ENCODE measurements at regions not wholly inside any gene's neighbourhood (a gene's known extent, or its start where the extent isn't known, plus 50 kb on each side); places are given as distances from the start of the nearest gene placed in this dataset.
"Not testable (repeated sequence)": the region's sequence is repeated elsewhere in the genome, so short reads cannot be mapped to it uniquely, and the experiment has no call there.

DNA sequence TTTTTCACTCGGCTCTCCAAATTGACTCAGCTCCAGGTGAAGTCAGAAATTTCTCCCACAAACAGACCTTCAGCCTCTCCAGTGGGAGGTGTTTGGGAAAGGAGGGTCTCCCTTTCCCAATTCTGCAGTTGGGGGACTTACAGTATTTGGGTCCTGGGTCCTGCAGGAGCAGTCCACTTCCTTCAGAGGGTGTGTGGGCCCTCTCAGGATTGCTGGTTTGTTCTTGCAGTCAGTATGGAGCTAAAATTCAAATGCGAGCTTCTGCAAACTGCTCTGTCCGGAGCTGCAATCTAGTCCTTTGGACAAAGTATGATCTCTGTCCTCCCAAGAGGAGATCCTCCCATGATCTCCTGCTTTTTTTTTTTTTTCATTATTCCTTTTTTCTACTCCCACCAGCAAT, 87.9 kb upstream of the MSTN start:
- Mint-ChIP-seq H3K36me3 (ENCODE audit: insufficient read depth in 2 of 2) (peaks cover 1 to 11% of the 10 kb centered on the region in 2 donors), H3K27me3 (ENCODE audit: low read depth) (no peaks in the 10 kb centered on the region)
- ATAC-seq (replicated peaks in 1 of 2): no peak

DNA sequence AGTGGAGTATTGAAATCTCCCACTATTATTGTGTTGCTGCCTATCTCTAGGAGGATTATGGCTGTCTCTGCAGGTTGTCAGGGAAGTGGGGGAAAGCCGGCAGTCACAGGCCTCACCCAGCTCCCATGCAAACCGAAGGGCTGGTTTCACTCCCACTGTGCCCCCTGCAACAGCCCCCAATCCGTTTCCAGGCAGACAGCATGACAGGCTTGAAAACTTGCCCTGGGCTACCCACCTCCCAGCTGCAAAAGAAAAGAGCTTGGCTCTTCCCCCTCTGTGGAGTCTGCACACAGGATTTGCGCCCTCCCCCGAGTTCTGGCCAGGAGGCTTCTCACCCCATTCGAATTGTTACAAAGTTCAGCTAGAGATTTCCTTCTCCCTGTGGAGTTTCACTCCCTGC, 87.4 kb upstream of the MSTN start:
- no peaks in the 10 kb centered on the region for H3K4me1 Mint-ChIP-seq (ENCODE audit: low read depth)
- H3K9me3 Mint-ChIP-seq: peaks cover 15 to 17% of the 10 kb centered on the region in 2 donors
- no peak overlapping the region for H3K4me3 Mint-ChIP-seq
- H3K27me3 Mint-ChIP-seq (ENCODE audit: low read depth): no peaks in the 10 kb centered on the region
- no peak overlapping the region for H3K27ac Mint-ChIP-seq
- peaks cover 1 to 11% of the 10 kb centered on the region in 2 donors for H3K36me3 Mint-ChIP-seq (ENCODE audit: insufficient read depth in 2 of 2)
- no peak for ATAC-seq (replicated peaks in 1 of 2)
- no peak for DNase-seq

More for the DNA sequence above, 87.9 kb upstream of the MSTN start:
- Mint-ChIP-seq H3K4me3 (no peak overlapping the region), H3K9me3 (peaks cover 15 to 17% of the 10 kb centered on the region in 2 donors), H3K27ac (no peak overlapping the region), H3K4me1 (ENCODE audit: low read depth) (no peaks in the 10 kb centered on the region)
- DNase-seq: no peak

DNA sequence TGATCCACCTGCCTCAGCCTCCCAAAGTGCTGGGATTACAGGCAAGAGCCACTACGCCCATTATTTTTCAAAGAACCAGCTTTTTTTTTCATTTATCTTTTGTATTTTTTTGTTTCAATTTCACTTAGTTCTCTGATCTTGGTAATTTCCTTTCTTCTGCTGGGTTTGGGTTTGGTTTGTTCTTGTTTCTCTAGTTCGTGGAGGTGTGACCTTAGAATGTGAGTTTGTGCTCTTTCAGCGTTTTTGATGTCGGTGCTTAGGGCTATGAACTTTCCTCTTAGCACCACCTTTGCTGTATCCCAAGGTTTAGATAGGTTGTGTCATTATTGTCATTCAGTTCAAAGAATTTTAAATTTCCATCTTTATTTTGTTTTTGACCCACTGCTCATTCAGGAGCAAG, 86.7 kb upstream of the MSTN start:
- peaks cover 1 to 11% of the 10 kb centered on the region in 2 donors for H3K36me3 Mint-ChIP-seq (ENCODE audit: insufficient read depth in 2 of 2)
- H3K9me3 Mint-ChIP-seq: peaks cover 15 to 17% of the 10 kb centered on the region in 2 donors
- ATAC-seq (replicated peaks in 1 of 2) (no peak), DNase-seq (no peak)
- no peaks in the 10 kb centered on the region for H3K4me1 Mint-ChIP-seq (ENCODE audit: low read depth)
- no peak overlapping the region for H3K27ac Mint-ChIP-seq
- no peak overlapping the region for H3K4me3 Mint-ChIP-seq
- H3K27me3 Mint-ChIP-seq (ENCODE audit: low read depth): no peaks in the 10 kb centered on the region

DNA sequence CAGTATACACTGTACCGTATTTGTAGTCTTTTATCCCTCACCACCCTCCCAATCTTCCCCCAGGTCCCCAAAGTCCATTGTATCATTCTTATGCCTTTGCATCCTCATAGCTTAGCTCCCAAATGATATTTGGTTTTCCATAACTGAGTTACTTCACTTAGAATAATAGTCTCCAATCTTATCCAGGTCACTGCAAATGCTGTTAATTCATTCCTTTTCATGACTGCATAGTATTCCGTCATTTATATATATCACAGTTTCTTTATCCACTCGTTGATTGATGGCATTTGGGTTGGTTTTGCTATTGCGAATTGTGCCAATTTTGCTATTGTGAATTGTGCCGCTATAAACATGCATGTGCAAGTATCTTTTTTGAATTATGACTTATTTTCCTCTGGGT, 83.6 kb upstream of the MSTN start:
- DNase-seq; ATAC-seq (replicated peaks in 1 of 2); H3K27me3 Mint-ChIP-seq (ENCODE audit: low read depth); H3K4me1 Mint-ChIP-seq (ENCODE audit: low read depth); H3K4me3 Mint-ChIP-seq; H3K27ac Mint-ChIP-seq: not testable (repeated sequence)
- H3K9me3 Mint-ChIP-seq: peaks cover 18 to 24% of the 10 kb centered on the region in 2 donors
- H3K36me3 Mint-ChIP-seq (ENCODE audit: insufficient read depth in 2 of 2): peaks cover 2 to 11% of the 10 kb centered on the region in 2 donors

DNA sequence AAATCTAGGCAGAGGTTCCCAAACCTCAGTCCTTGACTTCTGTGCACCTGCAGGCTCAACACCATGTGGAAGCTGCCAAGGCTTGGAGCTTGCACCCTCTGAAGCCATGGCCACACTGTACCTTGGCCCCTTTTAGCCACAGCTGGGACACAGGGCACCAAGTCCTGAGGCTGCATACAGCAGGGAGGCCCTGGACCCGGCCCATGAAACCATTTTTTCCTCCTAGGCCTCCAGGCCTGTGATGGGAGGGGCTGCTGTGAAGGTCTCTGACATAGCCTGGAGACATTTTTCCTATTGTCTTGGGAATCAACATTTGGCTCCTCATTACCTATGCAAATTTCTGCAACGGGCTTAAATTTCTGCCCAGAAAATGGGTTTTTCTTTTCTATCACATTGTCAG, 77.9 kb upstream of the MSTN start:
- not testable (repeated sequence) for H3K27ac Mint-ChIP-seq, DNase-seq
- peaks cover 15 to 24% of the 10 kb centered on the region in 2 donors for H3K9me3 Mint-ChIP-seq

DNA sequence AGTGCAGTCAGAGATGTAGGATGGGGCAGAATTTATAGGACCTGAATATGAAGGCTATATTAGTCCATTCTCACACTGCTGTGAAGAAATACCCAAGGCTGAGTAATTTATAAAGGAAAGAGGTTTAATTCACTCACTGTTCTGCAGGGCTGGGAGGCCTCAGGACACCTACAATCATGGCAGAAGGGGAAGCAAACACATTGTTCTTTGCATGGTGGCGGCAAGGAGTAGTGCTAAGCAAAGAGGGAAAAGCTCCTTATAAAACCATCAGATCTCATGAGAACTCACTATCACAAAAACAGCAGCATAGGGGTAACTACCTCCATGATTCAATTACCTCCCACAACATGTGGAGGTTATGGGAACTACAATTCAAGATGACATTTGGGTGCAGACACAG, 76.8 kb upstream of the MSTN start:
- Mint-ChIP-seq H3K27me3 (ENCODE audit: low read depth) (no peaks in the 10 kb centered on the region), H3K9me3 (peaks cover 15 to 24% of the 10 kb centered on the region in 2 donors), H3K36me3 (ENCODE audit: insufficient read depth in 2 of 2) (peaks cover 7 to 11% of the 10 kb centered on the region in 2 donors), H3K27ac (no peak overlapping the region), H3K4me3 (no peak overlapping the region), H3K4me1 (ENCODE audit: low read depth) (no peaks in the 10 kb centered on the region)
- ATAC-seq (replicated peaks in 1 of 2) (no peak), DNase-seq (no peak)

More for the DNA sequence above, 77.9 kb upstream of the MSTN start:
- not testable (repeated sequence) for ATAC-seq (replicated peaks in 1 of 2); H3K4me1 Mint-ChIP-seq (ENCODE audit: low read depth); H3K4me3 Mint-ChIP-seq; H3K27me3 Mint-ChIP-seq (ENCODE audit: low read depth)
- peaks cover 7 to 11% of the 10 kb centered on the region in 2 donors for H3K36me3 Mint-ChIP-seq (ENCODE audit: insufficient read depth in 2 of 2)

DNA sequence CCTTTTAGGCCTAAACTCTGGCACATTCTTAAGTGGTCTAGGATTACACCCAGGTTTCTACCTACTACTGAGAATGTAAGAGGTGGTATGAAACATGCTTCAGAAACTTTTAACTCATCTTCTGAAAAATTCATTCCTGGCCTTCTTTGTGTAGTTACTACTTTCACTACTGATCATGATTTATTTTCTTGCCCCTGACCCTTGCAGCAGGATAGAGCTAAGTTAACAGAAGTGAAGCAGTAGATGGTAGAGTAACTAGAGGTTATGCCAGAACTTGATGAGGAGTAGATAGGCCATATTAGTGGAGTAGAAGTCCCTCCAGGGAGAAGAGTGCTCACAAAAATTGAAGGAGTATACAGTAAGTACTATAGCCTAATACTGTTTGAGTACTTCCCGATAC, 75.5 kb upstream of the MSTN start:
- H3K27me3 Mint-ChIP-seq (ENCODE audit: low read depth): no peaks in the 10 kb centered on the region
- no peak for ATAC-seq (replicated peaks in 1 of 2)
- no peaks in the 10 kb centered on the region for H3K4me1 Mint-ChIP-seq (ENCODE audit: low read depth)
- peaks cover 15 to 24% of the 10 kb centered on the region in 2 donors for H3K9me3 Mint-ChIP-seq
- H3K4me3 Mint-ChIP-seq: no peak overlapping the region
- H3K36me3 Mint-ChIP-seq (ENCODE audit: insufficient read depth in 2 of 2): peaks cover 7 to 11% of the 10 kb centered on the region in 2 donors
- no peak for DNase-seq
- H3K27ac Mint-ChIP-seq: no peak overlapping the region

DNA sequence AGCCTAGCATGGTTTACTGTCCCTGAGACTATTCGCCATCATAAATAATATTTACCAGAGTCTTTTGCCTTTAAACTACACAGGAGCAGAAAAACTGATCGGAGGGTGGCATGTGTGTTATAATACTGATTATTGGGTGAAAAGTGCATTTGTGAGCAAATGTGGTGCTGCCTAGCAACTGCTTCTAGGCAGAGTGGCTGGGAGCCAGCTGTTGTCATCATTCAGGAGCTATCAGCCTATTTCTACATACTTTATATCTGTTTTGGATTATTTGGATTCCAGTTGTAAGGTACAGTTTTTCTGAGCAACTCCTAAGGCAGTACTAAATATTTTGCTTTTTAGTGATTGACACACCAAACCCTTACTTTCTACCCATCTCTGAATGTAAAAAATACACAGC, 75.0 kb upstream of the MSTN start:
- DNase-seq: no peak
- Mint-ChIP-seq H3K9me3 (peaks cover 15 to 23% of the 10 kb centered on the region in 2 donors), H3K27ac (no peak overlapping the region), H3K27me3 (ENCODE audit: low read depth) (no peaks in the 10 kb centered on the region), H3K4me3 (no peak overlapping the region), H3K36me3 (ENCODE audit: insufficient read depth in 2 of 2) (peaks cover 7 to 11% of the 10 kb centered on the region in 2 donors), H3K4me1 (ENCODE audit: low read depth) (no peaks in the 10 kb centered on the region)
- no peak for ATAC-seq (replicated peaks in 1 of 2)

DNA sequence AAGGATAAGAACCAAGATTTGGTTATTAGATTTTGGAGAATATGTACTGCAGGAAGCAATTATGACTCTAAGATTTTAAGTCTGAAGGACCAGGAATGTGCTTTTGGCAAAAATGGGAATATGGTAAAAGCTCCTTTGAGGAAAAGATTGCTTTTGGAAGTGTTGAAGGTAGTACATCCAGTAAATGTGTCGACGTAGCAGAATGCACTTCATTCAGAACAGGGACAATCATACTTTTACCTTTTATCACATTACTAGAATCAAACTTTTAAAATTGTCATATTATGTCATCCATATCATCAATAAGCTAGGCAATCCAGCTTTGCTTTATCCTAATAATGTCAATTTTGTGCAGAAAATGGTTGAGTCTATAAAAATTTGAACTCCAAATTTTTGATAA, 74.3 kb upstream of the MSTN start:
- DNase-seq: no peak
- no peak overlapping the region for H3K4me3 Mint-ChIP-seq
- ATAC-seq (replicated peaks in 1 of 2): no peak
- no peak overlapping the region for H3K27ac Mint-ChIP-seq
- H3K27me3 Mint-ChIP-seq (ENCODE audit: low read depth): no peaks in the 10 kb centered on the region
- no peaks in the 10 kb centered on the region for H3K4me1 Mint-ChIP-seq (ENCODE audit: low read depth)
- peaks cover 7 to 11% of the 10 kb centered on the region in 2 donors for H3K36me3 Mint-ChIP-seq (ENCODE audit: insufficient read depth in 2 of 2)
- H3K9me3 Mint-ChIP-seq: peaks cover 15 to 19% of the 10 kb centered on the region in 2 donors

DNA sequence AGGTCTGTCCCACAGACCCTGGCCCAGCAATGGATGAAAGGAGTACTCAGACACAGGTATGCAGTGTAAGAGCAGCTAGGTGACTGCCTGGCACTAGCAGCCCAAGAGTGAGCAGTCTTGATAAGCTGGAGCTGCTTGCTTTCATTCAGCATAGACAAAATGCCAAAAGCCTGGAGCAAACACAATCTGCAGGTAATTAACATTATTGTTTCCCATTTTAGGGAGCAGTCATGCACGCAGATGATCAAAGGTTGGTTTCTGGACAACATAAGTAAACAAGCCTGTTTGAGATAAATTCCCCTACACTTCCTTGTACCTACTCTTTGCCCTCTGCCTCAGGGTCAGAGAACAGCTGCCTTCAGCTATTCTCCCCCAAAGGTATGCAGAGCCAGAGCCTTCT, 73.7 kb upstream of the MSTN start:
- Mint-ChIP-seq H3K9me3 (peaks cover 13 to 18% of the 10 kb centered on the region in 2 donors), H3K27ac (no peak overlapping the region), H3K27me3 (ENCODE audit: low read depth) (no peaks in the 10 kb centered on the region), H3K36me3 (ENCODE audit: insufficient read depth in 2 of 2) (peaks cover 7 to 11% of the 10 kb centered on the region in 2 donors), H3K4me3 (no peak overlapping the region), H3K4me1 (ENCODE audit: low read depth) (no peaks in the 10 kb centered on the region)
- no peak for DNase-seq
- no peak for ATAC-seq (replicated peaks in 1 of 2)

DNA sequence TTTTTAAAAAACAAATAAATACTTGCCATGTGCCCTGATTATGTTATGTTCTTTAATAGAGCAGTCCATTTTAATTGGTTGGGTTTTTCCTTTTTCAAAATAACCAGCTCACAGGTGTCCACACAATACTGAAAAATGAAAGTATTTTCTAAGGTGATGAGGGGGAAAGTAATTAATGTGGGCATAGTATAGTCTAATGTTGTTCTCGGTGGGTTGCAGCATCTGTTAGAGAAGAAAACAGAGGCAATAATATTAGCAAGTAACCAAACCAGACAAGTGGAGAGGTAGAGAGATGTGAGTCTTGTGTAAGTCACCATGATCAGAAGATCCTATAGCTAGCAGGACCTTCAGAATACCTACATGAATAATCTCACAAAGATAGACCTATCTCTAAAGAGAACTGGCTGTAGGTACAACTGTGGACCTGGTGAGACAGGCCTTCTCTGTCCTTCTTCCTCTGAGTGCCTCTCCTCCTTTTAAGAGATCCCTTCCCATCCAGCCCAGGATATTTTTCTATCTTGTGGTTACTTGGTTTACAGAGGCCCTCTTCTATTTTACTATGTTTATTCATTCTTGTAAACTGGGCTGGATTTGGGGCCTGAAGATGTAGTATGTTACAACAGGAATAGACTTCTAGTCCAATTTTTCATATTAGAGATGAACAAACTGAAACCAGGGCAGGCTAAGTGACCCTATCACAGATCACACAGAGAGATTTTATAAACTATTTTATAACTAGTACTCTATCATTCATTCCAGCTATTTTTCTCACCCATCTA, 67.1 kb upstream of the MSTN start:
- no peak for ATAC-seq (replicated peaks in 1 of 2)
- Mint-ChIP-seq H3K4me3 (no peak overlapping the region), H3K4me1 (ENCODE audit: low read depth) (no peaks in the 10 kb centered on the region), H3K27me3 (ENCODE audit: low read depth) (no peaks in the 10 kb centered on the region), H3K9me3 (no peaks in the 10 kb centered on the region), H3K36me3 (ENCODE audit: insufficient read depth in 2 of 2) (no peaks in the 10 kb centered on the region), H3K27ac (no peak overlapping the region)
- no peak for DNase-seq

DNA sequence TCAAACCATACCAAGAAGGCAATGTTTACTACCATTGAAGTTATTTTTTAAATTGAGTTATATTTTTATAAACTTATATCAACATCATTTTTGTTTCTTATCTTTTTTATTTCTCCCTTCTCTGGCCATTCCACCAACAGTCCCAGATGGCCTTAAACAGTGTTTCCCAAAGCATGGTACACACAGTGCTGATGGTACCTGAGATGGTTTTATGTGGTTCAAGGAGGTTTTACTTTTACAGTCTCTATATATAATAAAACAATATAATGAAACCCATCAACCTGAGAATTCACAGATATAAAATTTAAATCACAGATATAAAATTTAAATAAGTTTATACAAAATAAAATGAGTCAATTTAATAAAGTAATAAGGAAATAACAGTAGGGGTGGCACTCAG, 65.1 kb upstream of the MSTN start:
- ATAC-seq (replicated peaks in 1 of 2): no peak
- Mint-ChIP-seq H3K4me1 (ENCODE audit: low read depth) (no peaks in the 10 kb centered on the region), H3K36me3 (ENCODE audit: insufficient read depth in 2 of 2) (no peaks in the 10 kb centered on the region), H3K27me3 (ENCODE audit: low read depth) (no peaks in the 10 kb centered on the region), H3K9me3 (no peaks in the 10 kb centered on the region), H3K4me3 (no peak overlapping the region), H3K27ac (no peak overlapping the region)
- DNase-seq: no peak

DNA sequence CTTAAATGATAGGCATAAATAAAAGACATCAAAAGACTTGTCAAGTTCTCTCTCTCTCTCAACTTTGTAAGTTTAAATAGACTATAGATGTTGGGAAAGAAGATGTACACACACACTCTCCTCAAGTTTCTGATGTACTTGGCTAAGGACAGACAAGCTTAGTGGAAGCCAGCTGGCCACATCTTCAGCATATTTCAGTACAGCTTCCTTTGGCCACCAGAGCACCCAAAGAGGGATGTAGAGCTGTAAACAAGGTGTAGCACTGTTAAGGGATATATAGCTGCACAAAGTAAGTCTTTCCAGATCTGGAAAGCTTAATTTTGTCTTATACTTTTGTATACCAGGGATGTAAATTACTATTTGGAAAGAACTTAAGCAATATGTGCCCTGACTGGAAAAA, 64.3 kb upstream of the MSTN start:
- no peaks in the 10 kb centered on the region for H3K9me3 Mint-ChIP-seq
- H3K27me3 Mint-ChIP-seq (ENCODE audit: low read depth): no peaks in the 10 kb centered on the region
- ATAC-seq (replicated peaks in 1 of 2): no peak
- H3K4me3 Mint-ChIP-seq: no peak overlapping the region
- no peak overlapping the region for H3K27ac Mint-ChIP-seq
- DNase-seq: no peak
- no peaks in the 10 kb centered on the region for H3K36me3 Mint-ChIP-seq (ENCODE audit: insufficient read depth in 2 of 2)
- H3K4me1 Mint-ChIP-seq (ENCODE audit: low read depth): no peaks in the 10 kb centered on the region

DNA sequence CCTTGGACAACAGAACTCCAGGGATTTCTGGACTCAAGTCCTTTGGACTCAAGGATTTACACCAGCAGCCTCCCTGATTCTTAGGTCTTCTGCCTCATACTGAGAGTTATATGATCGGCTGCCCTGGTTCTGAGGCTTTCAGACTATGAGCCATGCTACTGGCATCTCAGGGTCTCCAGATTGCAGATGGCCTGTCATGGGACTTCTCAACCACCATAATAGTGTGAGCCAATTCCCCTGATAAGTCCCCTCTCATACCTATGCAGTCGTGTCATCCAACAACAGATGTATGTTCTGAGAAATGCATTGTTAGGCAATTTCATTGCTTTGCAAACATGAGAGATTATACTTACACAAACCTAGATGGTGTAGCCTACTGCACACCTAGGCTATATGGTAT, 61.4 kb upstream of the MSTN start:
- no peaks in the 10 kb centered on the region for H3K27me3 Mint-ChIP-seq (ENCODE audit: low read depth)
- ATAC-seq (replicated peaks in 1 of 2) (no peak), DNase-seq (no peak)
- no peak overlapping the region for H3K4me3 Mint-ChIP-seq
- H3K27ac Mint-ChIP-seq: no peak overlapping the region
- H3K36me3 Mint-ChIP-seq (ENCODE audit: insufficient read depth in 2 of 2): no peaks in the 10 kb centered on the region
- H3K9me3 Mint-ChIP-seq: no peaks in the 10 kb centered on the region
- no peaks in the 10 kb centered on the region for H3K4me1 Mint-ChIP-seq (ENCODE audit: low read depth)
